Endothelial cell of hepatic sinusoid (primary cell): ENCODE measurements at regions not wholly inside any gene's neighbourhood (a gene's known extent, or its start where the extent isn't known, plus 50 kb on each side); places are given as distances from the start of the nearest gene placed in this dataset.
"Not testable (repeated sequence)": the region's sequence is repeated elsewhere in the genome, so short reads cannot be mapped to it uniquely, and the experiment has no call there.

Source experiments
- in situ Hi-C: cut with HindIII; loops from 2 replicates; pipeline ENCODE4 v1.10.0; 2017; ENCODE audit warnings: low sequenced_read_pairs

DNA sequence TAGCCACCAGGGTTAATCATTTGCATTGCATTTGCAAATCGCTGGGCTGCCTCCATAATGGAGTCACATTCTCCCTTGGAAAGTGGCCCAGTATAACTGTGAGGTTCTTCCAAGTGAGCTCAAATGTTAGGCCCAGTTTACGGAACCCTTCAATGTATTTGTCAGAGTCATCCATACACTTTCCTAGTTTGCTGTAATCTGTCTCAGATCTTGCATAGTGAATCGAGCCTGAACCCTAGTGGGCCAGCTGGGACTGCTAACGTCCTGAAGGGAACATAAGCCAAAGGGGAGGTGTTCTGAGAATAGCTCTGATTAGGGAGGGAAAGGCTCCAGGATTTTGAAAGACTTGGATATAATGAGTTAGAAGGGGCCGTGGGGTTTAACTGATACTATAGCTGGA is 406.3 kb downstream of the SLC6A15 start:
- in situ Hi-C loops: no loop called here

DNA sequence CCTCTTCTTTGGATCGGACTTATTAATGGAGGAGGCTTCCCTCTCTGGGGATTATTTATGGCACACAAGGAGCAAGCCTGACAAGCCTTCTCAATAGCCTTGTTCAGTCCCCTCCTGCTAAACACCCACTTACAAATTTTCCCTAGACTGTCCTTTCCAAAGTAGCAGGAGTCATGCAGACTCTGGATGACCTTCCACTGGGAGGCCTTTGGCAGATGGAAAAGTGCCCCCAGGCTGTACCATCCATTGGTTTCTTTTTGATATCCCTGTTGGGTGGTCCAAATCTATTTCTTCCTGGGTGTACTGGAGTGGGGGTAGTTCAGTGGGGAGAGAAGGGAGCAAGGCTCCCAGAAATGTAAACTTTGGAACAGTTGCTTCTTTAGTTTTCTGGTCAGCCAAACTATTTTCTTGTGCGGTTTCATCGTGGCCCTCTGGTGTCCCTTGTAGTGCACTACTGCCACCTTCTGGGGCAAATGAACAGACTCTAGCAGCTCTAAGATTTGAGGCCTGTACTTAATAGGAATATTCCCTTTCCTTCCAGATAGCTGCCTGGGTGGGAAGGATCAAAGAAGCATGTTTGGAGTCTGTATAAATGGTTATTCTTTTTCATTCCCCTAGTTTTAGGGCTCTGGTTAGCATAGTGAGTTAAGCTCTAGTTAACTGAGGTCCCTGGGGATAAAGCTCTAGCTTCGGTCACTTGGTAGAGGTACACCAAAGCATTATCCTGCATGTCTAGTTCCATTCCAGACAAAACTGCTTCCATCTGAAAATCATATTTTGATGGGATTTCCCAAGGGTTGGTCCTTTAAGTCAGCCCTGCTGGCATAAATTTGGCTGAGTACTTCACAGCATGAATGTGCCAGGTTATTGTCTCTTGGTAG is 409.5 kb downstream of the SLC6A15 start:
- in situ Hi-C loops: no loop called here

DNA sequence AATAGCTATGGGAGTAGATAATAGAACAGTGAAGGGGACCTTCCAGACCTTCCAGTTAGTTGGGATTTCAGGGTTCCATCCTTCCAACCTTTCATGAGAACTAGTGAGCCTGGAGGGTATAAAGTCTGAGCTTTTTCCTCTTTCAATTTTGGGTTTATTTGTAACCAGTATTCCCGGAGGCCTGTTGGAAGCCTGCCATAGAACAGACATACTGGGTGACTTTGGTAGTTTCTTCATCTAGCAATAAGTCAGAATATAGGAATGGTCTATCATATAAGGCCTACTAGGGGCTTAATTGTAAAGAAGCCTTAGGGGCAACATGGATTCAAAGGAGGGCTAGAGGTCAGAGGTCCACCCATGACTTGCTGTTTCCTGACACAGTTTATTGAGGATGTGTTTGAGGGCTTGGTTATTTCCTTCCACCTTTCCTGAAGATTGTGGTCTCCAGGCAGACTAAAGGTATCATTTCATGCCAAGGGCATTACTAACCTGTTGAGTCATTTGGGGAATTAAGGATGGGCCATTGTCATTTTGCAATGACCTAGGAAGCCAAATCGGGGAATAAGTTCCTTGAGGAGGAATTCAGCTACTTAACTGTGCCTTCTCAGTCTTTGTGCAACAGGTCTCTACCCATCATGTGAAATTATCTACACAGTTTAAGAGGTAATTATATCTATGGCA is 410.3 kb downstream of the SLC6A15 start:
- in situ Hi-C loops: no loop called here

DNA sequence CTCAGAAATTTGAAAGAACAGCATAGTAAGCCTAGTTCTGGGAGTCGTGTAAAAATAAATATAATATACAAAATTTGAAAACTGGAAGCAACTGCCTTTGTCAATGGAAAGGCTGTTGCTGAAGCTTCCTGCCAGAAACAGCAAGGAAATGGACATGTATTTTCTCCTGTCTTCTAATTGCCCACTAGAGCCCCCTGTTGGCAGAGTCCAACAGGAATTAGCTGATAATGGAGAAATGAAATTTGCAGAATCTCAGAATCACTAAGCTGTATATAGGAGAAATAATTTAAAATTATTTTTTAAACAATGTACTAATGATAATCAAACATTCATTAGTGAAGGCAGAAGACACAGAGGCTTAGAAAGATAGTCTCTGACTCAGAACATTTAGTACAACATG is 414.8 kb downstream of the SLC6A15 start:
- in situ Hi-C loops: no loop called here

DNA sequence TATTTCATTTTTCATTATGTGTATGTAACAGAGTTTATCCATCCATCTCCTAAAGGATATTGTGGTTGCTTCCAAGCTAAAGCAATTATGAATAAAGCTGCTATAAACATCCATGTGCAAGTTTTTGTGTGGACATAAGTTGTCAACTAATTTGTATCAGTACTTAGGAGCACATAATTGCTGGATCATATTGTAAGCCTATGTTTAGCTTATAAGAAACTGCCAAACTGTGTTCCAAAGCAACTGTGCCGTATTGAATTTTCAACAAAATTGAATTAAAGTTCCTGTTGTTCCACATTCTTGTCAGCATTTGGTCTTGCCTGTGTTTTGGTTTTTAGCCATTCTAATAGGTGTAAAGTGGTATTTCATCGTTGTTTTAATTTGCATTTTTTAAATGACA is 416.9 kb downstream of the SLC6A15 start:
- in situ Hi-C loops: no loop called here

DNA sequence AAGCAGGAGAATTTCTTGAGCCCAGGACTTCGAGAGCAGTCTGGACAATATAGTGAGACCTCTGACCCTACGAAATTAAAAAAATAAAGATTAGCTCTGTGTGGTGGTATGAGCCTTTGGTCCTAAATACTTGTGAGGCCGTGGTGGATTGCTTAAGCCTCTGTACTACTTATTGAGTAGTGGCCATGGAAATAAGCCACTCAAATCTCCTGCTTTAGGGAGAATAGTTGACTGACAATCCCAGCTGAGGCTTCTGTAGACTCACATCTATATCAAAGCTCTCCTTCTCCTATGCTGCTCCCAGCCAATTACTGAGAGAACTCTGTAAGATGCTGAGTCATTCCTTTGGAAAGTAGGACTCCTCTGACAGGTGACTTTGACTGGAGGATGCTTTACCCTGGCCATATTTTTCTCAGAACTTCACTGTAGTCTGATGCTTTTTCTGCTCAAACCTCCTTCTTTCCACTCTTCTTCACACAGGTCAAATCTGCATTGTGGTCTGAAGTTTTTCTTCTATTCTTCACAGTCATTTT is 420.2 kb downstream of the SLC6A15 start:
- in situ Hi-C loops: no loop called here

DNA sequence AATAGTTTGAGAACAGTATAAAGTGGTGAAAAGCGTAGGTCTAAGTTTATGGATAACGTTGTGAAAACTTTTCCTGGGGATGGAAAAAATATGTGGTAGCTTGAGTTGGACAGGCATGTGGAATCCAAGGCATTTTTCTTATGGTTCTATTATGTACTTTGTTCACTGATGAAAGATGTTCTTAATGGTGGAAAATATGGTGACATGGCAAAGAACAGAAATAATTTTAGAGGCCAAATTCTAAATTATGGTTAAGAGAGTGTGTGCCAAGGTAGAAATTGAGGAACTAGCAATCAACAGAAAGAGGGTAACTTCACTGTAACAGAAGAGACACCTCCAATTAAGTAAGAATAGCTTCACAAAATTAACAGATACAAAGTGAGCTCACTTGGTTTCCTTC is 427.8 kb downstream of the SLC6A15 start:
- in situ Hi-C loops: no loop called here

DNA sequence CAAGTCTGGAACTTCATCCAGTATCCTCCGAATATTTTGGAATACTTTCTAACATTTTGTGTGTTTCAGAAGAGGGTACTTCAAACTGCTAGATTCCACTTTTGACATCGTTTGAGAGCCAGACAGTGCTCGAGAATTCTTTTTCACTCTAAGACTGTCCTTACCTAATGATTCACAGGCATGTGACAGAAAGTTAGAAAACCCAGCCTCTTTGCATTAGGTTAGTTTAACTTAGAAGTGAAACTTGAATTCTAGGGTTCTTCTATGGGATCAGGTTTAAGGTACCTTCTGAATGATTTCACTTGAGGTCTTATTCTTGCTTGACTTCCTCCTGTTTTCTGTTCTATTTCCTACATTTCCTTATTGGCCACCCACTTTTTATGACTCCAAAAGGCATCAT is 431.8 kb downstream of the SLC6A15 start:
- in situ Hi-C loops: no loop called here

DNA sequence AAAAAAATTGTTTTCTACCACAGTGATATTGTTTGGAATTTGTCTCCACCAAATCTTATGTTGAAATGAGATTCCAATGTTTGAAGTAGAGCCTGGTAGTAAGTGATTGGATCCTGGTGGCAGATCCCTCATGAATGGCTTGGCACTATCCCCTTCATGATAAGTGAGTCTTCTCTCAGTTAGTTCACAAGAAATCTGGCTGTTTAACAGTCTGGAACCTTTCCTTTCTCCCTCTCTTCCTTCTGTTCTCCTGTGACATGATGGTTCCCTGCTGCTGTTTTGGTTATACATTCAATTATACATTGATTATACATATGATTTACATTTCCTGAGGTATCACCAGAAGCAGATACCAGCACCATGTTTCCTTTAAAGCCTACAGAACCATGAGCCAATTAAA is 442.2 kb downstream of the SLC6A15 start:
- in situ Hi-C loops: no loop called here

DNA sequence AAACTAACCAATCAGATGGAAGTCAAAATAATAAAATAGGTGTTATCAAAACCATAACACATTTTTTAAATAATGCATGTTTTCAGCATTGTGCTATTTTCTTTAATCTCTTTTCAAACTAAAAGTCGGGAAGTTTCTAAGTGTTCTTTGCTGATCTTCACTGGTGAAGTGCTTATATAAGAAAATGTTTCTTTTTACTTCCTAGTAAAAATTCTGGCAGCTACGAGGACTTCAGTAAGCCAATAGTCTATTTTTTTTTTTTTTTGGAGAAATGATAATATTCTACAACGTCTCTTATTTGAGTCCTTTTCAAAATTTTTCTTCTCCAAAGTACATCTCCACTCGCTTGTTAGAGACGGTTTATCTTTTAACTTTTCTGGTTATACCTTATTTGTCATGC is 448.0 kb downstream of the SLC6A15 start:
- in situ Hi-C loops: no loop called here

DNA sequence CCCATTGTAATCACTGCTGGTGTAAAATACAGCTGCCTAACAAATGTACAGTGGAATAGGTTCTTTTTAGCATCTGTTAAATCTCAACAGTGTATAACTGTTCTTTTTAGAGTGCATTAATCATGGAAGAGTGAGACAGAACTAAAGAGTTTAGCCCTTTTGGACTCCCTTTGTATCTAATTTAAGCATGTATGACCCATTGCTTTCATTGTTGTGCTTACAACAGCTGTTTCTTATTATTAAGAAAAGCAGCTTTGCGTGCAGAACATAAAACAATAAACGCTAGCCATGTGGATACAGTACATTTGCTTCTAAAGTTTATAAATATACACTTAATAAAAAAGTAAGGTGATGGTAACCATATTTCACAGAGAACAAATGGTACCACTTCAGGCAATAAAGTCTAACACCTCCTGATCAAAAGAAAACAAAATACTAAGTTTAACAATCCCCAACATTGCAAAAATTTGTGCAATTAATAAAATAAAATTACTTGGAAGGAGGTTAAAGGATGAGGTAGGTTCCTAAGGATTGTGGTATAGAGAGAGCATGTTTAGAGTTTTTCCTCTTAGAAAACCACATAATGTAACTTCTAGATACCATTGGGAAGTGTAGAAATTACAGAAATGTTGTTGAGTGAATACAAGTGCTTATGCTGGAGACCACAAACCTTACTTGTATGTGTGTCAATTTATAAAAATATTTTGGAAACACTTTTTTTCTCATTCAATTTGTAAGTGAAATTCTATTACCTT is 448.7 kb downstream of the SLC6A15 start:
- in situ Hi-C loops: no loop called here

DNA sequence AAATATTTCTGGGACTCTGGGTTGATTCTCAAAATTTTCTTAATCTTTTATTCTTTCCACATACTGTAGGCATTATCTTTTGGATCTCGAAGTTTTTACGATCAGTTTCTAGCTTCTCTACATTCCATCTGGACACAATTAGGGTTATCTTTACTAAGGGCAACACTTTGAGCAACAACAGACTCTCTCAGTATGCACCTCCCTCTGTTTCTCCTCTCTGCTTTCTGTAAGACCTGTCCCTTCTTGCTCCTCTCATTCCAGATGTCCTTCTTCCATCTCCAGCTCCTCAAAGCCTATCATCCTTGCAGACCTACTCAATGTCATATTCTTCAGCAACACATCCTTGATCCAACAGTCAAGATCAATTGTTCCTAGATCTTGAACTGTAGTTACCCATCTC is 457.0 kb downstream of the SLC6A15 start:
- in situ Hi-C loops: no loop called here

DNA sequence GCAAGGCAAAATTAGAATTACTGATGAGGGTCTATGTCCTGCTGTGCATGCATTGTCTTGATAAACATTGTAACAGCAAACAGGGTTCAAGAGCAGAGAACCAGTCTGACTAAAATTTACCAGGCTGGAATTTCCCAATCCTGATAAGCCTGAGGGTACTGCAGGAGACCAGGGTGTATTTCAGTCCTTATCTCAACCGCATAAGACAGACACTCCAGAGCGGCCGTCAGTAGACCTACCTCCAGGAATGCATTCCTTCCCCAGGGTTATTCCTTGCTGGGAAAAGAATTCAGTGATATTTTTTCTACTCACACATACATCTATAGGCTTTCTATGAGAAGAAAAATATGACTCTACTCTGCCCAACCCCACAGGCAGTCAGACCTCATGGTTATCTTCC is 466.1 kb downstream of the SLC6A15 start:
- in situ Hi-C loops: not testable (repeated sequence)

DNA sequence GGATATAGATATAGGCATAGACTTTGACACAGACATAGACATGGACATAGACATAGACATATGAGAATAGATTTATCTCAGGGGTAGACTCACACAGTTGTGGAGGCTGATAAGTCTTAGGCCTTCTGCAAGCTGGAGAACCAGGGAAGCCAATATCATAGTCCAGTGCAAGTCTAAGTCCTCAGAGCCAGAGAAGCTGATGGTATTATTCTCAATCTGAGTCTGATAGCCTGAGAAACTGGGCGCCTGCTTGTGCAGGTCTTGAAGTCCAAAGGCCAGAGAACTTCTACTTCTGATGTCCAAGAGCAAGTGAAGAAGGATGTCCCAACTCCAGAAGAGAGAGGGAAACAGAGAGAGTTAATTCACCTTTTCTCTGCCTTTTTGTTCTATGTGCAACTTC is 476.5 kb downstream of the SLC6A15 start:
- in situ Hi-C loops: no loop called here

DNA sequence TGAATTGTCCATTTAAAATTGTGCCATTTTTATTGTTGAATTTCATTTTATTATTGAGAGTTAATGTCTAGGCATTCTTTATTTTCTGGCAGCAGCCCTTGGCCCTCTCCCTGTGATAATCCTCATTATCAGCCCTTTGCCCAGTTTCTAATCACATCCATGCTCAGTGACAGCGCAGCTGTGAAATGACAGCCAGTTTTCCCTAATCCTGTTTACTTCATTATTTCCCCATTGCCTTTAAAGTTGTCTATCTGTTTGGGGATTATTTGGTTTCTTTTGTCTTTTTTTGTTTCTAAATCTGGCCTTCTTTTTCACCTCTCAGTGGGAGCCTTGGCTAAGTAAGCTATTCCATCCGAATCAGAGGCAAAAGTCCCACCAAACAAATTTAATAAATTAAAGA is 476.9 kb downstream of the SLC6A15 start:
- in situ Hi-C loops: no loop called here

DNA sequence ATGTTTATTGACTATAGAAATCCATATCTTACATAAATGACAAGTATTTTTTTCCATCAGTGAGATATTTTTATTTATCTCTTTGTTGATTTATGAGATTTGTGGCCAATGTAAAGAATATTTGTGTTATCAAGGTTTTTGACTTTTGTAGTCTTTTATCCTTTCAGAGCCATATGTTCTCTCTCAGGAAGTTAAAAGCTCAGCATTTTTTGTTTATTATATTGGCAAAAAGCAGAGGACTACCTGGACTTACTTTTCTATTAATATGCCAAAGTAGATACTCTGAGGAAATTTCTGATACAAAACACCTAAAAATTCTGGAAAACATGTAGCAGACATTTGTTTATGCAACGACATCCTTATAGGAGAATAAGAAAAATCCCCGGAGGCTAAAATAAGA is 490.3 kb downstream of the SLC6A15 start:
- in situ Hi-C loops: no loop called here

DNA sequence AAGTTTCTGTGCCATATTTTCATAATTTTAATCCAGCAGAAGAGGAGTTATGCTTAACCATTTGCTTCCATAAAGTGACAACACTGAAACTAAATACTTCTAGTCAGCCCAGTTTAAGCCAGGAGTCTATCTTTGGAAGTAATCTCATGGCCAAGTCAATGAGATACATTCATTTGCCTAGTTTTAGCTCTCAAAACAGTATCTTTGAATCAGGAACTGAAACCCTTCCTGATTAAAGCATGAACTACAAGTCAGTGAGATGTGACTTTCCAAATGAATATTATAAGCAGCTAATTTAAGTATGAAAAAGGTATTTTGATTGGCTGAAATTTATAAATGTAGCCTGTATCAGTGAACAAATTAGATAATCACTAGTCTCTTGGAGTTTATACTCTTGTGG is 491.5 kb downstream of the SLC6A15 start:
- in situ Hi-C loops: no loop called here

DNA sequence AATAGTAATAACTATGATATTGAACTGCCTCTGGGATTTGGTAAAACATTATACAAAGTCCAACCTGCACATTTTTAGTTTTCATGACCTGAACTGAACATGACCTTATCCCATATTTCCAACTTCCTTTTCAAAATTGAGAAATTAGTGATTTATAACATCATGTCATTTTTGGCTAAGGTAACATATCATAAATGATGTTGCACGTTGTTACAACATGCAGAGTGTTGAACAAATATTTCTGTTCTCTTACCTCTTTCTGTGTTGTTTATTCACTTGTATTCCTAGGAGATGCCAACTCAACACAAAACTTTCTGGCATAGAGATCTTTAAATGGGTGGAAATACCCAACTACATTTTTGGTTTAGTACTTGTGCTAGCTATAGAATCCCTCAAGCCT is 496.0 kb downstream of the SLC6A15 start:
- in situ Hi-C loops: no loop called here

DNA sequence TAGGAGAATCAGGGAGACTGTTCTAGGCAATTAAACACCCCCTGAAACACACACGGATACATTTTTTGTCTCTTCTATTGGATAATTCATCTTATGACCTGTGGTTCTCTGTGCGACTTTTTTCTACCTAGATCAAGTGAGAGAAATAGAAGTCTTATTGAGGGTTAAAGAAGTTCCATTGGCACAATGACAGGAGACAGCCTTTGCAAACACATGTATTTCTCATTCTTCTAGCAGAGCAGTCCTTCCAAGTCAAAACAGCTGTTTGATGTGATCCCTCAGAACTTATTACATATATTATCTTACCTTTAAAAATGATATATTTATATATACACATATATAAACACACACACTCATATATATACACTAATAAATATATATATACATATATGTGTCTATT is 496.7 kb downstream of the SLC6A15 start:
- in situ Hi-C loops: no loop called here

DNA sequence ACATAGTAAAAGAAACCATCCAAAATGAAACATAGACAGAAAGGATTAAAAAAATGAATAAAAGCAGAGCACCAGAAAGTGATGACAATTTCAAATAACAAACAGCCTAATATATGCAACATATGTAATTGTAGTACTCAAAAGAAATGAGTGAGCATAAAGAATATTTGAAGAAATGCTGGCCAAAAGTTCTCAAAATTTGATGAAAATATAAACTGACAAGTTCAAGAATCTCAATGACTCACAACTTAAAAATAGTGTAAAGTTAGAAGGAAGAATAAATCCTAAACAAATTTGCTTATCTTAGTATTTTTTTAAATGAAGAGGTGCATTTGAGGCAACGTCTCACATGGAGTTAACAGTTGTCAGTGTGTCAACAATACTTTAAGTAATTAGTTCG is 498.9 kb downstream of the SLC6A15 start:
- in situ Hi-C loops: no loop called here

DNA sequence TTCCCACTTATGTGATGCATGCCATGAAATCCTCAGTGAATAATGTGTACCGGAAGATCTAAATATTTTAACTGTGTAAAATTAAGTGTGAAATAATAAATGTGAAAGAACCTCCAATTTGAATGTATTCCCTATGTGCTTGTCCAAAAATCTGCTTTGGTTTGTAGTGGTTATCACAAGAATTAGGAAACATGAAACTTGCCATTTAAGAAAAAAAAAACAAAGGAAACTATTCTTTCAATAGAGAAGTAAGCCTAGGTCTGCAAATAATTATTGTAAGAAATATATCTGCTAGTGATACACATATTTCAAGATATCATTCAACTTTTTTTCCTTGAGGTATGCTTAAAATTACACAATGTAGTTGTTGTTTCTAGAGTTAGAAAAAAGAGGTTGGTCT is 500.4 kb downstream of the SLC6A15 start:
- in situ Hi-C loops: no loop called here

DNA sequence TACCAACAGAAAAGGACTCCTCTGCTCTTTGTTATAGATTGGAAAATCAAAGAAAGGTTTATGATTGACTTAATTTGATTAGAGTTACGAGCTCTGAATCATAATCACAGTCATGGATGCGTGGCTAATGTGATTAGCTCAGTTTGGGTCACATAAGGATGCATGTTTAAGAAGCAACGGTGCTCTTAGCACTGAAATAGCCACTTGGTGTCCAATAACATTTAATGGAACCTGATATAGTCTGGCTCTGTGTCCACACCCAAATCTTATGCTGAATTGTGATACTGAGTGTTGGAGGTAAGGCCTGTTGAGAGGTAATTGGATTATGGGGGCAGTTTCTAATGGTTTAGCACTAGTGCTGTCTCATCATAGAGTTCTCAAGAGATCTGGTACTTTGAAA is 501.6 kb downstream of the SLC6A15 start:
- in situ Hi-C loops: no loop called here
